ENCODE measurements at regions not wholly inside any gene's neighbourhood (a gene's known extent, or its start where the extent isn't known, plus 50 kb on each side); places are given as distances from the start of the nearest gene placed in this dataset.

DNA sequence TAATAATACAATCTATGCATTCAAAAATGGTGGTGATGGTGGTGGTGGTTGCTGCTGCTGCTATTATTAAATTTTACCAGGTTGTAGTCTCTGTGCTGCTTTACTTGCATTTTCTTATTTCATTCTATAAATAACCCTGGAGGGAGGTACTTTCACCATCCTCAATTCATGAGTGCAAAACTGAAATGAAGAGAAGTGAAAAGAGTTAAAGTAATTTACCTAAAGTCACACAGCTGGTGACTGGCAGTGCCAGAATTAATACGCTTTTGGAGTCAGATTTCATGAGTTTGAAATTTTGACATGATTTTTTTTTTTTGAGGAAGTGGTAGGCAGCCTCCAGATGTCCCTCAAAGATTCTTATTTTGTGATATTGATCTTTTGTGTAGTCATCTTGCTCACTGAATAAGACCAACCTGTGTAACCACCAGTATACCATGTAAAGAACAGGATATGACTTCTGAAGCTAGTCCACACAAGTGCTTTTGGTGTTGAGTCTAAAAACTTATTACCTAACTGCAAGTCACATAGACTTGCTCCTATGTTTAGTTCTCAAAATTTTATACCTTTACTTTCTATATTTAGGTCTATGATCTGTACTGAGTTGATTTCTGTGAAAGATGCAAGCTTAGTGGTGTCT, 218.8 kb downstream of the ZWINT start (continued):
- TF ChIP-seq, protein P1, sequence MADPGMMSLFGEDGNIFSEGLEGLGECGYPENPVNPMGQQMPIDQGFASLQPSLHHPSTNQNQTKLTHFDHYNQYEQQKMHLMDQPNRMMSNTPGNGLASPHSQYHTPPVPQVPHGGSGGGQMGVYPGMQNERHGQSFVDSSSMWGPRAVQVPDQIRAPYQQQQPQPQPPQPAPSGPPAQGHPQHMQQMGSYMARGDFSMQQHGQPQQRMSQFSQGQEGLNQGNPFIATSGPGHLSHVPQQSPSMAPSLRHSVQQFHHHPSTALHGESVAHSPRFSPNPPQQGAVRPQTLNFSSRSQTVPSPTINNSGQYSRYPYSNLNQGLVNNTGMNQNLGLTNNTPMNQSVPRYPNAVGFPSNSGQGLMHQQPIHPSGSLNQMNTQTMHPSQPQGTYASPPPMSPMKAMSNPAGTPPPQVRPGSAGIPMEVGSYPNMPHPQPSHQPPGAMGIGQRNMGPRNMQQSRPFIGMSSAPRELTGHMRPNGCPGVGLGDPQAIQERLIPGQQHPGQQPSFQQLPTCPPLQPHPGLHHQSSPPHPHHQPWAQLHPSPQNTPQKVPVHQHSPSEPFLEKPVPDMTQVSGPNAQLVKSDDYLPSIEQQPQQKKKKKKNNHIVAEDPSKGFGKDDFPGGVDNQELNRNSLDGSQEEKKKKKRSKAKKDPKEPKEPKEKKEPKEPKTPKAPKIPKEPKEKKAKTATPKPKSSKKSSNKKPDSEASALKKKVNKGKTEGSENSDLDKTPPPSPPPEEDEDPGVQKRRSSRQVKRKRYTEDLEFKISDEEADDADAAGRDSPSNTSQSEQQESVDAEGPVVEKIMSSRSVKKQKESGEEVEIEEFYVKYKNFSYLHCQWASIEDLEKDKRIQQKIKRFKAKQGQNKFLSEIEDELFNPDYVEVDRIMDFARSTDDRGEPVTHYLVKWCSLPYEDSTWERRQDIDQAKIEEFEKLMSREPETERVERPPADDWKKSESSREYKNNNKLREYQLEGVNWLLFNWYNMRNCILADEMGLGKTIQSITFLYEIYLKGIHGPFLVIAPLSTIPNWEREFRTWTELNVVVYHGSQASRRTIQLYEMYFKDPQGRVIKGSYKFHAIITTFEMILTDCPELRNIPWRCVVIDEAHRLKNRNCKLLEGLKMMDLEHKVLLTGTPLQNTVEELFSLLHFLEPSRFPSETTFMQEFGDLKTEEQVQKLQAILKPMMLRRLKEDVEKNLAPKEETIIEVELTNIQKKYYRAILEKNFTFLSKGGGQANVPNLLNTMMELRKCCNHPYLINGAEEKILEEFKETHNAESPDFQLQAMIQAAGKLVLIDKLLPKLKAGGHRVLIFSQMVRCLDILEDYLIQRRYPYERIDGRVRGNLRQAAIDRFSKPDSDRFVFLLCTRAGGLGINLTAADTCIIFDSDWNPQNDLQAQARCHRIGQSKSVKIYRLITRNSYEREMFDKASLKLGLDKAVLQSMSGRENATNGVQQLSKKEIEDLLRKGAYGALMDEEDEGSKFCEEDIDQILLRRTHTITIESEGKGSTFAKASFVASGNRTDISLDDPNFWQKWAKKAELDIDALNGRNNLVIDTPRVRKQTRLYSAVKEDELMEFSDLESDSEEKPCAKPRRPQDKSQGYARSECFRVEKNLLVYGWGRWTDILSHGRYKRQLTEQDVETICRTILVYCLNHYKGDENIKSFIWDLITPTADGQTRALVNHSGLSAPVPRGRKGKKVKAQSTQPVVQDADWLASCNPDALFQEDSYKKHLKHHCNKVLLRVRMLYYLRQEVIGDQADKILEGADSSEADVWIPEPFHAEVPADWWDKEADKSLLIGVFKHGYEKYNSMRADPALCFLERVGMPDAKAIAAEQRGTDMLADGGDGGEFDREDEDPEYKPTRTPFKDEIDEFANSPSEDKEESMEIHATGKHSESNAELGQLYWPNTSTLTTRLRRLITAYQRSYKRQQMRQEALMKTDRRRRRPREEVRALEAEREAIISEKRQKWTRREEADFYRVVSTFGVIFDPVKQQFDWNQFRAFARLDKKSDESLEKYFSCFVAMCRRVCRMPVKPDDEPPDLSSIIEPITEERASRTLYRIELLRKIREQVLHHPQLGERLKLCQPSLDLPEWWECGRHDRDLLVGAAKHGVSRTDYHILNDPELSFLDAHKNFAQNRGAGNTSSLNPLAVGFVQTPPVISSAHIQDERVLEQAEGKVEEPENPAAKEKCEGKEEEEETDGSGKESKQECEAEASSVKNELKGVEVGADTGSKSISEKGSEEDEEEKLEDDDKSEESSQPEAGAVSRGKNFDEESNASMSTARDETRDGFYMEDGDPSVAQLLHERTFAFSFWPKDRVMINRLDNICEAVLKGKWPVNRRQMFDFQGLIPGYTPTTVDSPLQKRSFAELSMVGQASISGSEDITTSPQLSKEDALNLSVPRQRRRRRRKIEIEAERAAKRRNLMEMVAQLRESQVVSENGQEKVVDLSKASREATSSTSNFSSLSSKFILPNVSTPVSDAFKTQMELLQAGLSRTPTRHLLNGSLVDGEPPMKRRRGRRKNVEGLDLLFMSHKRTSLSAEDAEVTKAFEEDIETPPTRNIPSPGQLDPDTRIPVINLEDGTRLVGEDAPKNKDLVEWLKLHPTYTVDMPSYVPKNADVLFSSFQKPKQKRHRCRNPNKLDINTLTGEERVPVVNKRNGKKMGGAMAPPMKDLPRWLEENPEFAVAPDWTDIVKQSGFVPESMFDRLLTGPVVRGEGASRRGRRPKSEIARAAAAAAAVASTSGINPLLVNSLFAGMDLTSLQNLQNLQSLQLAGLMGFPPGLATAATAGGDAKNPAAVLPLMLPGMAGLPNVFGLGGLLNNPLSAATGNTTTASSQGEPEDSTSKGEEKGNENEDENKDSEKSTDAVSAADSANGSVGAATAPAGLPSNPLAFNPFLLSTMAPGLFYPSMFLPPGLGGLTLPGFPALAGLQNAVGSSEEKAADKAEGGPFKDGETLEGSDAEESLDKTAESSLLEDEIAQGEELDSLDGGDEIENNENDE (IDR thresholded peaks at IDR 0.05; ENCODE audit: insufficient replicate concordance, low read length): no peak
- TF ChIP-seq CBX8 (IDR thresholded peaks at IDR 0.05; ENCODE audit: borderline replicate concordance, low read depth, low read length) (no peak), CEBPB (IDR thresholded peaks at IDR 0.05; ENCODE audit: low read depth, low read length) (no peak), JUN (IDR thresholded peaks at IDR 0.05; ENCODE audit: low read depth, low read length) (no peak)
- TF ChIP-seq, protein P2, sequence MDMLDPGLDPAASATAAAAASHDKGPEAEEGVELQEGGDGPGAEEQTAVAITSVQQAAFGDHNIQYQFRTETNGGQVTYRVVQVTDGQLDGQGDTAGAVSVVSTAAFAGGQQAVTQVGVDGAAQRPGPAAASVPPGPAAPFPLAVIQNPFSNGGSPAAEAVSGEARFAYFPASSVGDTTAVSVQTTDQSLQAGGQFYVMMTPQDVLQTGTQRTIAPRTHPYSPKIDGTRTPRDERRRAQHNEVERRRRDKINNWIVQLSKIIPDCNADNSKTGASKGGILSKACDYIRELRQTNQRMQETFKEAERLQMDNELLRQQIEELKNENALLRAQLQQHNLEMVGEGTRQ (IDR thresholded peaks at IDR 0.05; ENCODE audit: low read length): no peak

Data from H1 (cell line).